LNCAP (cell line): ENCODE measurements at regions not wholly inside any gene's neighbourhood (a gene's known extent, or its start where the extent isn't known, plus 50 kb on each side); places are given as distances from the start of the nearest gene placed in this dataset.

Experiments used
- TF ChIP-seq, protein P1 (sequence below): fragments of 450-650 bp; IDR thresholded peaks from 2 replicates; pipeline ENCODE4 v1.5.1; 2017; ENCODE audit warnings: mild to moderate bottlenecking

DNA sequence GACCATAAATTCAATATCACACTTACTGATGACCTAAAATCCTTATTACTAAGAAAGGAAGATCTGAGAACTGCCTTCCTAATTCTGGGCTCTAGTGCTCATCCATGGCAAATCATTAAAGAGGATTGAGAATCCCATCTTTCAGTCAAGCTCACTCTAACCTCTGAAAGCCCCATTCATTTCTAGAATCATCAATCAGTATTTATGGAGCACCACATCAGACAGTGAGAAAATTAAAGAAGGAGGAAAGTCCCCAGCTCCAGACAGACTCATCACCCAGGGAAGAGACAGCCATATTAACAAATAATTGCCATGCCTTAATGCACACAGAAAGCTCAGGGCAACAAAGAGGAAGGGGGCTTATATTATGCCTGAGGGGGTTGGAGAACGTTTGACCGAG, 256.1 kb upstream of the SOX9 start:
- TF ChIP-seq, protein P1, sequence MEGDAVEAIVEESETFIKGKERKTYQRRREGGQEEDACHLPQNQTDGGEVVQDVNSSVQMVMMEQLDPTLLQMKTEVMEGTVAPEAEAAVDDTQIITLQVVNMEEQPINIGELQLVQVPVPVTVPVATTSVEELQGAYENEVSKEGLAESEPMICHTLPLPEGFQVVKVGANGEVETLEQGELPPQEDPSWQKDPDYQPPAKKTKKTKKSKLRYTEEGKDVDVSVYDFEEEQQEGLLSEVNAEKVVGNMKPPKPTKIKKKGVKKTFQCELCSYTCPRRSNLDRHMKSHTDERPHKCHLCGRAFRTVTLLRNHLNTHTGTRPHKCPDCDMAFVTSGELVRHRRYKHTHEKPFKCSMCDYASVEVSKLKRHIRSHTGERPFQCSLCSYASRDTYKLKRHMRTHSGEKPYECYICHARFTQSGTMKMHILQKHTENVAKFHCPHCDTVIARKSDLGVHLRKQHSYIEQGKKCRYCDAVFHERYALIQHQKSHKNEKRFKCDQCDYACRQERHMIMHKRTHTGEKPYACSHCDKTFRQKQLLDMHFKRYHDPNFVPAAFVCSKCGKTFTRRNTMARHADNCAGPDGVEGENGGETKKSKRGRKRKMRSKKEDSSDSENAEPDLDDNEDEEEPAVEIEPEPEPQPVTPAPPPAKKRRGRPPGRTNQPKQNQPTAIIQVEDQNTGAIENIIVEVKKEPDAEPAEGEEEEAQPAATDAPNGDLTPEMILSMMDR, result no peak

DNA sequence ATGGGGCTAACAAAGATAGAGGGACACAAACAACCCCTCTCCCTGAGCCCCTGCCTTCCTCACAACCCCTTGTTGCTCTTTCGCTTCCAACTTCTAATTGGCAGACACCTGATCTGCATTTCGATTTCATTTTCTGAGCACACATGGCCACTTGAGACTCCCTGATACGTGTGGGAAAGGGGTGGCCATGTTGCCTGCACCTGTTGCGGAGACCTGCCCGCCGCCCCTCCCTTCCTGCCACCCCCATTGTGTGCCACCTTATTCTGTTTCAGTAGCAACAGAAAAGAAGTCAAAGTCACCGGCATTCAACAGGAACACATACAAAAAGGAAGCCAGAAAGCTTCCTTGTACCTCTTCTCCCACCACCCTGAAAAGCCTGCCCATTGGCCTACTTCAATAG, 254.7 kb upstream of the SOX9 start:
- TF ChIP-seq, protein P1, result no peak

- TF ChIP-seq, protein P1, result no peak
Observed at GRCh38 chr17:71869293-71869692, 251.5 kb upstream of the SOX9 start.

DNA sequence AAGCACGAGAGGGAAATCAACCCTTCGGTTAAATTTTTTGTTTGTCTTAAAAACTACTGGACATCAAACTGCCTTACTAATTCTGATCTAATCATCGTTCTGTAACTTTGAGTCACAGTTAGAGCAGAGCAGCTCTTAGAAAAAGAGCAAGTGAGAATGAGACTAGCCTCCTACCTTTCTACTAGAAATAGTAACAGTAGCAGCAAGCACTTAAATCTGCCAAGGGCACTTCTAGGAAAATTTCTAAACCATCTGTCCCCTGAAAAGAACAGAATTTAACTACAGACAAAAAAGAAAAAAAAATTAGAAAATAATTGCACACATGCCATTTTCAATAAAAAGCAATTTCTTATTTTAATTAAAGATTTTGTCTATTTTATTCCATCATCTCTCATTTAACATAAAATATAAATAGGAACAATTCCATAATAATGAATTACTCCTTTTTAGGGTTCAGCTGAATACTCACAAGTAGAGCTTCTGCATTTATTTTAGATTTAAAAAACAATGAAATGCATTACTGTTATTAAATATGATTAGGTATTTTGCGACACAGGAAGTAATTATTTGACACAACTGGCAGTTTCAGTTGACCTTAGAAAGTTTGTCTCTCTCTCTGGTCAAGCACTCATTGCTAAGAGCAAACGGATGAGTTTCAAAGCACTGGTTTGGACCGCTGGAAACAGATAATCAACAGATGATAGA, 250.8 kb upstream of the SOX9 start:
- TF ChIP-seq, protein P1, result no peak

GRCh38 chr17:71870546-71870862, 250.3 kb upstream of the SOX9 start:
- TF ChIP-seq, protein P1, result no peak

GRCh38 chr17:71872843-71873485, 247.9 kb upstream of the SOX9 start:
- TF ChIP-seq, protein P1, result no peak

DNA sequence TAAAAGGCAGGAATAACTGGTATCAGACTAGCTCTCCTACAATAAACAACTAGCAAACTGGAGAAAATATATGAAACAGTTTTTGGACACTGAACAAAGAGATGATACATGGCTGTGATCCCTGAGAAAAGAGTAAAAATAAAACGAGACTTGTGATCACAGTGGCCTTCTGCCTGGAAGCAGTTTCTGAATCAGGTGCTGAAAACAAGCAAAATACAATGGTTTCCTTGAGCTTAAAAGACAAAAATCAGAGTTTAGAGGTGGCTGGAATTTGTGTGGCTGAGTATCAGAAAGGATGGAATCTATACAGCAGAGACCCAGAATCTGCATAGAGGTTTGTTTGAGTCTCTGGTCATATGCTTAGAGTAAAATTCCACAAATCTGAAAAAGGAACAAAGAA, 242.5 kb upstream of the SOX9 start:
- TF ChIP-seq, protein P1, result no peak
